ENCODE measurements at regions not wholly inside any gene's neighbourhood (a gene's known extent, or its start where the extent isn't known, plus 50 kb on each side); places are given as distances from the start of the nearest gene placed in this dataset.

DNA sequence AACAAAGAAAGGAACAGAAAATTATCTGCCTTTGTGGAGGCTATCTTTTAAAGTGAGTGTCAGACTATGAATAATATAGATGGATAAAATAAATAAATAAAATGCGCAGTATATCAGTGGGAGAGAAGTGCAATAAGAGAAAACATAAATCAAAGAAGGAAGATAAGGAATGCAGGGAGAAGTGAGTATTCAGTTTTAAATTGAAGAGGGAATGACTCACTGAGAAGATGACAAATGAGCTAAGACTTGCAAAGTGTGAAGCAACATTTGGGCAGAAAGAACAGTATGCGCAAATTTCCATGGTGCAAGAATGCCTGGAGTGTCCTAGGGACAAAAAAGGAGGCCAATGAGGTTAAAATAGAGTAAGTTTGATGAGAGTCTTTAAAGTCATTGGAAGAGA is 1300.1 kb upstream of the ALCAM start:
- CTCF ChIA-PET = no interaction called here
- no peak overlapping the region for H2AFZ ChIP-seq (ENCODE audit: control insufficient read depth, low read depth, low read length)
- TF ChIP-seq, protein P1, sequence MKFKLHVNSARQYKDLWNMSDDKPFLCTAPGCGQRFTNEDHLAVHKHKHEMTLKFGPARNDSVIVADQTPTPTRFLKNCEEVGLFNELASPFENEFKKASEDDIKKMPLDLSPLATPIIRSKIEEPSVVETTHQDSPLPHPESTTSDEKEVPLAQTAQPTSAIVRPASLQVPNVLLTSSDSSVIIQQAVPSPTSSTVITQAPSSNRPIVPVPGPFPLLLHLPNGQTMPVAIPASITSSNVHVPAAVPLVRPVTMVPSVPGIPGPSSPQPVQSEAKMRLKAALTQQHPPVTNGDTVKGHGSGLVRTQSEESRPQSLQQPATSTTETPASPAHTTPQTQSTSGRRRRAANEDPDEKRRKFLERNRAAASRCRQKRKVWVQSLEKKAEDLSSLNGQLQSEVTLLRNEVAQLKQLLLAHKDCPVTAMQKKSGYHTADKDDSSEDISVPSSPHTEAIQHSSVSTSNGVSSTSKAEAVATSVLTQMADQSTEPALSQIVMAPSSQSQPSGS (IDR thresholded peaks at IDR 0.05; ENCODE audit: low read length) = no peak
- no peak for TF ChIP-seq STAT1 (conservative IDR thresholded peaks at IDR 0.05)
- TF ChIP-seq, protein P2, sequence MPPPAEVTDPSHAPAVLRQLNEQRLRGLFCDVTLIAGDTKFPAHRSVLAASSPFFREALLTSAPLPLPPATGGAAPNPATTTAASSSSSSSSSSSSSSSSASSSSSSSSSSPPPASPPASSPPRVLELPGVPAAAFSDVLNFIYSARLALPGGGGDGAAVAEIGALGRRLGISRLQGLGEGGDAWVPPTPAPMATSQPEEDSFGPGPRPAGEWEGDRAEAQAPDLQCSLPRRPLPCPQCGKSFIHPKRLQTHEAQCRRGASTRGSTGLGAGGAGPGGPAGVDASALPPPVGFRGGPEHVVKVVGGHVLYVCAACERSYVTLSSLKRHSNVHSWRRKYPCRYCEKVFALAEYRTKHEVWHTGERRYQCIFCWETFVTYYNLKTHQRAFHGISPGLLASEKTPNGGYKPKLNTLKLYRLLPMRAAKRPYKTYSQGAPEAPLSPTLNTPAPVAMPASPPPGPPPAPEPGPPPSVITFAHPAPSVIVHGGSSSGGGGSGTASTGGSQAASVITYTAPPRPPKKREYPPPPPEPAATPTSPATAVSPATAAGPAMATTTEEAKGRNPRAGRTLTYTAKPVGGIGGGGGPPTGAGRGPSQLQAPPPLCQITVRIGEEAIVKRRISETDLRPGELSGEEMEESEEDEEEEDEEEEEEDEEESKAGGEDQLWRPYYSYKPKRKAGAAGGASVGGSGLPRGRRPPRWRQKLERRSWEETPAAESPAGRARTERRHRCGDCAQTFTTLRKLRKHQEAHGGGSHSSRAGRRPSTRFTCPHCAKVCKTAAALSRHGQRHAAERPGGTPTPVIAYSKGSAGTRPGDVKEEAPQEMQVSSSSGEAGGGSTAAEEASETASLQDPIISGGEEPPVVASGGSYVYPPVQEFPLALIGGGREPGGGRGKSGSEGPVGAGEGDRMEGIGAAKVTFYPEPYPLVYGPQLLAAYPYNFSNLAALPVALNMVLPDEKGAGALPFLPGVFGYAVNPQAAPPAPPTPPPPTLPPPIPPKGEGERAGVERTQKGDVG (CRISPR knock-in tag; IDR thresholded peaks at IDR 0.05) = no peak
- no peak for TF ChIP-seq SPI1 (IDR thresholded peaks at IDR 0.05; ENCODE audit: borderline replicate concordance, insufficient read depth, low read depth, low read length)
- TF ChIP-seq SREBF2 (IDR thresholded peaks at IDR 0.05; ENCODE audit: low read length) = no peak
- no peak for TF ChIP-seq RCOR1 (conservative IDR thresholded peaks at IDR 0.05; ENCODE audit: low read depth, low read length)
- no peak for TF ChIP-seq TCF12 (IDR thresholded peaks at IDR 0.05; ENCODE audit: low read depth, low read length)
- TF ChIP-seq EP300 (IDR thresholded peaks at IDR 0.05; ENCODE audit: borderline replicate concordance in 1 of 2, control insufficient read depth in 1 of 2, low read depth in 2 of 2, low read length in 2 of 2) = no peak
- TF ChIP-seq, protein P3, sequence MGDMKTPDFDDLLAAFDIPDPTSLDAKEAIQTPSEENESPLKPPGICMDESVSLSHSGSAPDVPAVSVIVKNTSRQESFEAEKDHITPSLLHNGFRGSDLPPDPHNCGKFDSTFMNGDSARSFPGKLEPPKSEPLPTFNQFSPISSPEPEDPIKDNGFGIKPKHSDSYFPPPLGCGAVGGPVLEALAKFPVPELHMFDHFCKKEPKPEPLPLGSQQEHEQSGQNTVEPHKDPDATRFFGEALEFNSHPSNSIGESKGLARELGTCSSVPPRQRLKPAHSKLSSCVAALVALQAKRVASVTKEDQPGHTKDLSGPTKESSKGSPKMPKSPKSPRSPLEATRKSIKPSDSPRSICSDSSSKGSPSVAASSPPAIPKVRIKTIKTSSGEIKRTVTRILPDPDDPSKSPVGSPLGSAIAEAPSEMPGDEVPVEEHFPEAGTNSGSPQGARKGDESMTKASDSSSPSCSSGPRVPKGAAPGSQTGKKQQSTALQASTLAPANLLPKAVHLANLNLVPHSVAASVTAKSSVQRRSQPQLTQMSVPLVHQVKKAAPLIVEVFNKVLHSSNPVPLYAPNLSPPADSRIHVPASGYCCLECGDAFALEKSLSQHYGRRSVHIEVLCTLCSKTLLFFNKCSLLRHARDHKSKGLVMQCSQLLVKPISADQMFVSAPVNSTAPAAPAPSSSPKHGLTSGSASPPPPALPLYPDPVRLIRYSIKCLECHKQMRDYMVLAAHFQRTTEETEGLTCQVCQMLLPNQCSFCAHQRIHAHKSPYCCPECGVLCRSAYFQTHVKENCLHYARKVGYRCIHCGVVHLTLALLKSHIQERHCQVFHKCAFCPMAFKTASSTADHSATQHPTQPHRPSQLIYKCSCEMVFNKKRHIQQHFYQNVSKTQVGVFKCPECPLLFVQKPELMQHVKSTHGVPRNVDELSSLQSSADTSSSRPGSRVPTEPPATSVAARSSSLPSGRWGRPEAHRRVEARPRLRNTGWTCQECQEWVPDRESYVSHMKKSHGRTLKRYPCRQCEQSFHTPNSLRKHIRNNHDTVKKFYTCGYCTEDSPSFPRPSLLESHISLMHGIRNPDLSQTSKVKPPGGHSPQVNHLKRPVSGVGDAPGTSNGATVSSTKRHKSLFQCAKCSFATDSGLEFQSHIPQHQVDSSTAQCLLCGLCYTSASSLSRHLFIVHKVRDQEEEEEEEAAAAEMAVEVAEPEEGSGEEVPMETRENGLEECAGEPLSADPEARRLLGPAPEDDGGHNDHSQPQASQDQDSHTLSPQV (IDR thresholded peaks at IDR 0.05) = no peak
- no peak for TF ChIP-seq NFYA (IDR thresholded peaks at IDR 0.05; ENCODE audit: borderline replicate concordance, low read depth, low read length)
- TF ChIP-seq KAT2A (conservative IDR thresholded peaks at IDR 0.05; ENCODE audit: control insufficient read depth, low read depth, low read length) = no peak
- TF ChIP-seq CREB1 (IDR thresholded peaks at IDR 0.05; ENCODE audit: low read depth) = no peak
- TF ChIP-seq WRNIP1 (IDR thresholded peaks at IDR 0.05; ENCODE audit: borderline replicate concordance, low read depth, low read length) = no peak
- no peak for TF ChIP-seq GABPA (IDR thresholded peaks at IDR 0.05; ENCODE audit: low read depth)
- no peak for TF ChIP-seq IKZF1 (conservative IDR thresholded peaks at IDR 0.05)

More for the DNA sequence above, 1300.1 kb upstream of the ALCAM start:
- intact Hi-C loops (cut with micrococcal nuclease; ENCODE audit: unreplicated experiment) (no loop called here), in situ Hi-C loops (cut with MboI) (no loop called here)
- WGBS (ENCODE audit: insufficient coverage, insufficient replicate concordance, low lambda C conversion rate, missing lambda C conversion rate) = 35% methylated on average over 2 of the region's 2 CpGs
- H3K27ac ChIP-seq (ENCODE audit: control insufficient read depth, insufficient read depth) = no peak overlapping the region
- H3K79me2 ChIP-seq (ENCODE audit: control insufficient read depth, insufficient read depth, low read length) = no peaks in the 10 kb centered on the region
- no peak for DNase-seq (ENCODE audit: low read depth, low spot score)
- H3K4me3 ChIP-seq = no peak overlapping the region
- H3K9me3 ChIP-seq (replicated peaks; ENCODE audit: control insufficient read depth, insufficient read depth, low read length) = no peaks in the 10 kb centered on the region
- H3K4me2 ChIP-seq (ENCODE audit: control insufficient read depth, insufficient read depth) = no peak overlapping the region
- ATAC-seq = no peak
- no peaks in the 10 kb centered on the region for H3K27me3 ChIP-seq (replicated peaks in 1 of 2; ENCODE audit: control insufficient read depth in 2 of 2, insufficient read depth in 2 of 2, low read length in 1 of 2)
- H3K36me3 ChIP-seq (ENCODE audit: control insufficient read depth in 2 of 2, insufficient read depth in 2 of 2, low read length in 1 of 2) = no peaks in the 10 kb centered on the region
- H3K4me1 ChIP-seq (ENCODE audit: control insufficient read depth, insufficient read depth, low read length) = no peaks in the 10 kb centered on the region
- BruUV-seq (replicated peaks) = no TSS peak
- no peak for FAIRE-seq
- ChIA-PET SMC1A (ENCODE audit: uncharacterized antibody, unreplicated experiment) (no interaction called here), RAD21 (ENCODE audit: unreplicated experiment) (no interaction called here), POLR2A (no interaction called here)
- no peaks in the 10 kb centered on the region for H4K20me1 ChIP-seq (ENCODE audit: control insufficient read depth, insufficient read depth)
- H3K9ac ChIP-seq (ENCODE audit: control insufficient read depth, insufficient read depth, low read length) = no peak overlapping the region
